NCI-H146 treated with DMSO at 0.1 percent for 48 hours (cell line): ENCODE measurements at regions not wholly inside any gene's neighbourhood (a gene's known extent, or its start where the extent isn't known, plus 50 kb on each side); places are given as distances from the start of the nearest gene placed in this dataset.
"Not testable (repeated sequence)": the region's sequence is repeated elsewhere in the genome, so short reads cannot be mapped to it uniquely, and the experiment has no call there.

Experiments
- DNase-seq: peaks from one replicate; lab custom pipeline; 2025; ENCODE audit not compliant: unreplicated experiment; lab: John Stamatoyannopoulos, UW

GRCh38 chr20:11467436-11467835 is 450.3 kb upstream of the BTBD3 start:
- no peak for DNase-seq

- DNase-seq, result no peak
Observed at GRCh38 chr20:11468880-11469279, 448.8 kb upstream of the BTBD3 start.

DNA sequence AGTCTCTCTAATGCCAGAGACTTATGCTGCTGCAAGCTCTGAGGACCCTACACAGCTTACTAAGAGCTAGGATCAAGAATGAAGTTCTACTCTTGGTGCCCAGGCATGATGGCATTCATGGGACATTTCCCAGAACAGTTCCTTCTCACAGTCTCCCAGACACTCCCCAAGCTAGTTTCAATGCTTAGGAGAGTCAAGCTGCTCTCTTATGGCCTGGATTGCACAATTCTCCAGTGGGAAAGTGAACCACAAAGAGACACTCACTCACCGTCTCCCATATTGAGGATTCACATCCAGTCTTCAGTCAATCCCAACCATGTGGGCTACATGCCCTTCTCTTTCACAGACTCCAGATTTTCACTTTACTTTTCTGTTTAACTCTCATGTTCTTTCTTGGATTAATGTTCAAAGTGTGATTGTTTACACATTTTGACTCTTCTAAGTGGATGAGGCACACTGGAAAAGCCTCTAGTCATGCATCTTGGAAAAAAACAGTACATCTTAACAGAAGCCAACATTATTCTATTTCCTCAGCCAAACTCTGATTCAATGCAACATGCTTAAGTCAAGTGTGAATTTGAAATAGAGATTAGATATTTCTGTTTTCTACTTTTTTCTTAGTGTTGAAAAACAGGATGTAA is 447.8 kb upstream of the BTBD3 start:
- no peak for DNase-seq

- no peak for DNase-seq
Observed at GRCh38 chr20:11473983-11474382, 443.7 kb upstream of the BTBD3 start.

DNA sequence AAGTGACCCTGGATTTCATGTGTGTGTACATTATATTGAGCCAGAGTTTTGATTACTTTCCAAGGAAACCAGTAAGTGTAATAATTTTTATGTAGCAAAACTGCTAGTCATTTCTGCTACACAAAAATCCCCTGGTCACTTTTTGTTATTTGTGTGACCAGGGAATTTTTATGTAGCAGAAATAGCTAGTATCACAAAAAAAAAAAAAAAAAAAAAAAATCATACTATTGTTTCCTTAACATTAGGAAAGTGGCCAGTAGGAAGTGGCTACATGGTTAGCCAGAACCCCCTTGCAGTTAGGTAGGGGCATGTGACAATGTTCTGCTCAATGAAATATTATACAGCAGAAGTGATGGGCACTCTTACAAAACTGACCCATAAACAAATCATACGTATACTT is 434.0 kb upstream of the BTBD3 start:
- no peak for DNase-seq

DNA sequence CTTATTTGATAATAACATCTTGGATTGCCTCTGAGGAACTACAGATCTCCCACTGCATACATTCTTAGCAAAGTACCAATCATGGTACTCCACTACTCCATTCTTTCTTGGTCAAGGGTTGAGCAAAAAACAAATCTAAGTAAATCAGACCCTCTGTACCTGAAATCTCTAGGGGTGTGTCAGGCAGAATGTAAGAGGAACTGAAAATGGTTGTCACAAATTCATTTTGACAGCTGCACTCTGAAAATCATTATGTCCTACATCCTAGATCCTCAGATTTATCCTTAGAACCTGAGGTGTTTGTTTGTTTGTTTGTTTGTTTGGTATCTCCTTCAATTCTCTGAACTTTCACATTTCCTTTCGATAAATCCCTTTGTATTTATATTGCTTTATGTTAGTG is 433.2 kb upstream of the BTBD3 start:
- no peak for DNase-seq

DNA sequence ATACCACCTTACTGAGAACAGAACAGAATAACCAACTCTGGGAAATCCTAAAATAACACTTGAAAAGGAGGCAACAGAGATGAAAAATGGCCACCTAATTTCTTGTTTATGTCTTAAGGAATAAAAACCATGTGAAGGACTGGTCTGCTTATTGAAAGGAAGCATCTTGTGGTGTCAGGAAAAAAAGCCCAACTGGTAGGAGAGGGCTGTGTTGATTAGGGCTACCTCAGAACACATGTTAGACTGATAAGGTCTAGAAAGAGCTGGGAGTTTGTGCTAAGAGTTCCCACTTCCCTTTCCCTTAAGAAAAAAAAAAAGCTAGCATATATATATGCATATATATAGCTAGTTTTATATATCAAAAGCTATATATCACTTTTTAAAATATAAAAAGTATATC is 425.3 kb upstream of the BTBD3 start:
- DNase-seq, result no peak

DNA sequence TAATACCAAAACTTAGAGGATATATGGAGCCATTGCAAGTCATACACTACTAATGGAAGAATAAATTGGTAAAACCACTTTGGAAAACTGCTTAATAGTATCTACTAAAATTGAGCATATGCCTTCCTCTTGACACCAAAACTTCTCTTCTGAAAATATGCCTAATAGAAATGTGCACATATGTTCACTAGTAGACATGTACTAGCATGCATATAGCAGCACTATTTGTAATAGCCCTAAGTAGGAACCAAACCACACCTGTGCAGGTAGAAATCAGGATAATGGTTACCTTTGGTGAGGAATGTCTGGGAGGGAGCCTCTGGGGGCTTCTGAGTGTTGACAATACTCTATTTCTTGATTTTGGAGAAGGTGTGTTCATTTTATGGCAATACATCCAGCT is 424.8 kb upstream of the BTBD3 start:
- DNase-seq, result no peak

DNA sequence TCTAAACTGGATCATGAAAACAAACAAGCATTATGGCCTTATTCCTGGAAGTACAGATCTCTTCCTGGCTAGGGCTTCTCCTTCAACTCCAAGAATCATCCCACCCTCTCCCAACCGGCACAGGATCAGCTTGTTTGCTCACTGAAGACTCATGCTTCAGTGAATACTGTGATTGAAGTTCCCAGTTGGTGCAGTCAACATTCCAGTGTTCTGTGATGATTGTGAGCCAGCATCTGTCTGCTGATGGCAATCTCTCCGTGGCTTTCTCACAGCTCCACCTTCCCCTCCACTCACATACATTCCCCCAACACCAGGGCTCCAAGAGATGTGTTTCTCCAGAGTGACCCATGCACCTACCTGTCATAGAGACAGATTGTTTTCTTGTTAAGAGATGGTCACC is 421.3 kb upstream of the BTBD3 start:
- no peak for DNase-seq

- no peak for DNase-seq
Observed at GRCh38 chr20:11497545-11497944, 420.1 kb upstream of the BTBD3 start.

GRCh38 chr20:11499101-11499634 is 418.5 kb upstream of the BTBD3 start:
- no peak for DNase-seq

GRCh38 chr20:11502061-11502460 is 415.6 kb upstream of the BTBD3 start:
- no peak for DNase-seq

- no peak for DNase-seq
Observed at GRCh38 chr20:11502671-11503070, 415.0 kb upstream of the BTBD3 start.

DNA sequence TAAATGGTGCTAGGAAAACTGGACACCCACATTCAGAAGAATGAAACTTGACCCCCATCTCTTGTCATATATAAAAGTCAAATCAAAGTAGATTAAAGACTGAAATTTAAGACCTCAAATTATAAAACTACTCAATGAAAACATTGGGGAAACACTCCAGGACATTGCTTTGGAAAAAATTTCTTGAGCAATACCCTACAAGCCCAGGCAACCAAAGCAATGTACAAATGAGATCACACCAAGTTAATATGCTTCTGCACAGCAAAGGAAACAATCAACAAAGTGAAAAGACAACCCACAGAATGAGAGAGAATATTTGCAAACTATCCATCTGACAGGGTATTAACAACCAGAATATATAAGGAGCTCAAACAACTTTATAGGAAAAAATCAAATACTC is 407.9 kb upstream of the BTBD3 start:
- DNase-seq, result no peak

DNA sequence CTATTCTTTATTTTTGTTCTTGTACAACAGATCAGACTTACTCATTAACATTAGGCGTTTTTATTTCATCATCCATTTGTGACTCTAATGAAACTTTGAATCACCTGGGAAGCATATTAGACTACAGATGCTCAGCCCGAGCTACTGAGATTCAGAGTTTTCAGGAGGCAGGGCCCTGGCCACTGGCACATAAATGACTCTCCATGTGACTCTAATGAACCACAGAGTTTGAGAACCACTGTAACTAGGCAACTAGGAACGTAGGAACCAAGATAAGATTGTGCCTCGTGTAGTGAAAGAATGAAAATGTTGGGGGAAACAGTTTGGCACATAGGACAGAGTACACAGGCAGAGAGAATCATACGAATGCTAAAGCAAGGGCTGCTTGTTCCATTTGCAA is 405.9 kb upstream of the BTBD3 start:
- no peak for DNase-seq

GRCh38 chr20:11513241-11513745 is 404.4 kb upstream of the BTBD3 start:
- DNase-seq, result not testable (repeated sequence)

DNA sequence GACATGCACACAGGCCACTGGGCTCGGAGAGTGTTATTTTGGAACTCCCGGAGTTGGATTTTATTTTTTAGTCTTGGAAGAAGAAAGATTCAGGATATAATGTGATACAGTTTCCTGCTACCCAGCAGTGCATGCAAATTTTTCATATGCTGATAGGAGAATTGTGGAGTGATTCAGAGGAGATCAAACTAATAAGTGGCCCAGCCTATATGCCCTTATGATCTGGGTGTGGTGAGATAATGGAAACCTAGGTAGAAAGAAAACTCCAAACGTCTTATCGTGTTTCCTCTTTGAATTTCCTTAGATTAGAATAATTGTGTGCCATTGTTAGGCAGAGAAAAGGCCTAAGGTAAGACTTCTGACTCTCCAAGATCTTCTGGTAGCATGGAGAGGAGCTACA is 401.2 kb upstream of the BTBD3 start:
- no peak for DNase-seq

DNA sequence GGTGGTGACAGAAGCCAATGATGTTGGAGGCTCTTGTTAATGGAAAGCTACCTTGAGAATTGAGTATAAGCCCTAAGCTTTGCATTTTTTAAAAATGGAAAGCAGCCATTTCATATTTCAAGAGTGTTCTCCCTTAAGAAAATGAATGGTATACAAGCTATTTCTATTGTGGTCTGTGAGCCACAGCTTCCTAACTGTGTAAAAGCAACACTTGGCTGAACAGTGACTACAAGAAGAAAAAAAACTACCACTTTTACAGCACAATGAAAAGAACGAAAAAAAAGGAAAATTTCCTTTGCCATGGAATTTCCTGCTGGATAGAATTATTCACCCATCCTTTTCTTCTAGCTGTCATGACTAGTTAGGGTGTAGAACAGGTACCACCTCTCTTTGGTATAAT is 397.1 kb upstream of the BTBD3 start:
- no peak for DNase-seq

GRCh38 chr20:11521476-11522365 is 396.0 kb upstream of the BTBD3 start:
- DNase-seq, result no peak

DNA sequence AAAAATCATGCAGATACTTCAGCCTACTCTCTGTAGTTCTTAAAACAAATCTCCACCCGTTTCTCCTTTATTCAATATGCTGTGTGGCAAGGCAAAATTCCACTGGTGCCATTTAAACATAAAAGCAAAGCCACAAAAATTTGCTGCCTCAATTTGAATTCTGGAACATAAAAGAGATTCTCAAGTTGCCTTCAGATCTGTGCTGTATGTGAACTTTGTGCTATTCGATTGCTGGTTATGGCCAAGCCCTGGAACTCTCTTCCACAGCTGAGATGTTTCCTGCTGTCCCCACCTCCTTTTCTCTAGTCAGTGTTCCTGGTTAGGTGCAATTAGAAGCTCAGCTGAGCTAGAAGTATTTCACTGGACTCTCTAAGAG is 395.3 kb upstream of the BTBD3 start:
- no peak for DNase-seq

DNA sequence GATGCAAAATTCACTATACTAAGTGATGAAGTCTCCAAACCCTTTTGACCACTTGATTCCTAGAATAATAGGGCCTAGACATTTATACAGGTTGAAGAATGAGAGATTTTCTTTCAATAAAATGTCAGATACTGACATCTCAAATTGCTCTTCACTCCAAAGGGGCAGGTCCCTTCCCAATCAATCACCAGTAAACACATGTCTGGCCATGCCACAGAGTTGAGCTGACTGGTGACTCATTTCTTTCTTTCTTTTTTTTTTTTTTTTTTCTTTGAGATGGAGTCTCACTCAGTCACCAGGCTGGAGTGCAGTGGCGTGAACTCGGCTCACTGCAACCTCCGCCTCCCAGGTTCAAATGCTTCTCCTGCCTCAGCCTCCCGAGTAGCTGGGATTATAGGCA is 388.6 kb upstream of the BTBD3 start:
- DNase-seq, result no peak

- DNase-seq, result no peak
Observed at GRCh38 chr20:11537032-11537431, 380.7 kb upstream of the BTBD3 start.
